ENCODE measurements at regions not wholly inside any gene's neighbourhood (a gene's known extent, or its start where the extent isn't known, plus 50 kb on each side); places are given as distances from the start of the nearest gene placed in this dataset.

- no peak for TF ChIP-seq CTCF (IDR thresholded peaks at IDR 0.05; ENCODE audit: insufficient read depth, low read depth, low read length)
- TF ChIP-seq EZH2 (IDR thresholded peaks at IDR 0.05; ENCODE audit: insufficient read depth, low read length) = no peak
Observed at GRCh38 chr6:10271982-10272381, 142.9 kb downstream of the TFAP2A start.
